KBM-7 (cell line): ENCODE measurements at regions not wholly inside any gene's neighbourhood (a gene's known extent, or its start where the extent isn't known, plus 50 kb on each side); places are given as distances from the start of the nearest gene placed in this dataset.
A peak's percentile ranks its signal among the peaks of the same experiment; 100 is the strongest.
"Not testable (repeated sequence)": the region's sequence is repeated elsewhere in the genome, so short reads cannot be mapped to it uniquely, and the experiment has no call there.

Experiments
- DNase-seq: peaks from one replicate; pipeline ENCODE4 v3.0.0-alpha.2; 2015
- in situ Hi-C: fragments of 300-500 bp; cut with MboI; formaldehyde crosslinking; loops from 2 replicates; pipeline ENCODE4 v1.14.3; 2020; ENCODE audit warnings: low sequenced_read_pairs, low pct_unique_long_range_greater_than_20kb, mixed read lengths

GRCh38 chr10:23976275-23976674 lies 232.7 kb upstream of the KIAA1217 start:
- in situ Hi-C loops, result no loop called here
- no peak for DNase-seq

GRCh38 chr10:23978317-23978716 lies 230.6 kb upstream of the KIAA1217 start:
- DNase-seq, result no peak
- in situ Hi-C loops, result no loop called here

- in situ Hi-C loops, result no loop called here
Measured at GRCh38 chr10:23980094-23980493, 228.8 kb upstream of the KIAA1217 start.

GRCh38 chr10:23981520-23982309 lies 227.2 kb upstream of the KIAA1217 start:
- no peak for DNase-seq
- in situ Hi-C loops, result no loop called here

More at GRCh38 chr10:23980094-23980493, 228.8 kb upstream of the KIAA1217 start:
- DNase-seq, result no peak

GRCh38 chr10:23984405-23984804 lies 224.5 kb upstream of the KIAA1217 start:
- DNase-seq, in situ Hi-C loops: not testable (repeated sequence)

GRCh38 chr10:23988006-23988405 lies 220.9 kb upstream of the KIAA1217 start:
- DNase-seq, result no peak
- in situ Hi-C loops, result no loop called here

- DNase-seq, result peak; percentile 55
- in situ Hi-C loops, result no loop called here
Measured at GRCh38 chr10:23994459-23995046, 214.4 kb upstream of the KIAA1217 start.

- in situ Hi-C loops, result no loop called here
- DNase-seq, result no peak
Measured at GRCh38 chr10:23999445-23999844, 209.5 kb upstream of the KIAA1217 start.

- in situ Hi-C loops, result no loop called here
Measured at GRCh38 chr10:24000271-24000813, 208.6 kb upstream of the KIAA1217 start.

GRCh38 chr10:24006741-24007140 lies 202.2 kb upstream of the KIAA1217 start:
- no peak for DNase-seq
- in situ Hi-C loops, result no loop called here

More at GRCh38 chr10:24000271-24000813, 208.6 kb upstream of the KIAA1217 start:
- DNase-seq, result no peak

GRCh38 chr10:24007359-24007758 lies 201.6 kb upstream of the KIAA1217 start:
- DNase-seq, result no peak
- in situ Hi-C loops, result no loop called here

- no peak for DNase-seq
- in situ Hi-C loops, result no loop called here
Measured at GRCh38 chr10:24008164-24009091, 200.5 kb upstream of the KIAA1217 start.

GRCh38 chr10:24009115-24009514 lies 199.8 kb upstream of the KIAA1217 start:
- in situ Hi-C loops, result no loop called here
- DNase-seq, result peak; percentile 11

GRCh38 chr10:24009736-24010135 lies 199.2 kb upstream of the KIAA1217 start:
- in situ Hi-C loops, result no loop called here
- no peak for DNase-seq

GRCh38 chr10:24010436-24010970 lies 198.4 kb upstream of the KIAA1217 start:
- no peak for DNase-seq
- in situ Hi-C loops, result no loop called here

- in situ Hi-C loops, result no loop called here
- no peak for DNase-seq
Measured at GRCh38 chr10:24012249-24012803, 196.6 kb upstream of the KIAA1217 start.

GRCh38 chr10:24027107-24027506 lies 181.8 kb upstream of the KIAA1217 start:
- in situ Hi-C loops, result no loop called here
- no peak for DNase-seq

- in situ Hi-C loops, result no loop called here
- DNase-seq, result no peak
Measured at GRCh38 chr10:24034571-24034970, 174.4 kb upstream of the KIAA1217 start.

- DNase-seq, result no peak
- in situ Hi-C loops, result no loop called here
Measured at GRCh38 chr10:24035761-24036160, 173.2 kb upstream of the KIAA1217 start.
